ENCODE measurements at regions not wholly inside any gene's neighbourhood (a gene's known extent, or its start where the extent isn't known, plus 50 kb on each side); places are given as distances from the start of the nearest gene placed in this dataset.

- no peaks in the 10 kb centered on the region for H3K4me1 ChIP-seq (ENCODE audit: low read length)
- no peaks in the 10 kb centered on the region for H3K79me2 ChIP-seq (ENCODE audit: low read length)
- TF ChIP-seq CTCF (IDR thresholded peaks at IDR 0.05; ENCODE audit: low read depth, low read length) (no peak), EZH2phosphoT487 (IDR thresholded peaks at IDR 0.05; ENCODE audit: low read depth) (no peak)
- H3K36me3 ChIP-seq (replicated peaks; ENCODE audit: low read depth, low read length), result no peaks in the 10 kb centered on the region
- no peak overlapping the region for H3K27ac ChIP-seq (ENCODE audit: low read length)
- no peak overlapping the region for H3K9ac ChIP-seq (ENCODE audit: low read length)
- no peaks in the 10 kb centered on the region for H3K9me3 ChIP-seq (ENCODE audit: insufficient read depth, low read length)
- no peaks in the 10 kb centered on the region for H4K20me1 ChIP-seq (ENCODE audit: insufficient read depth, low read length)
- no peak overlapping the region for H2AFZ ChIP-seq (ENCODE audit: low read depth, low read length)
- H3K4me3 ChIP-seq (ENCODE audit: low read length), result no peak overlapping the region
- no peaks in the 10 kb centered on the region for H3K27me3 ChIP-seq (ENCODE audit: low read depth, low read length)
- no peak overlapping the region for H3K4me2 ChIP-seq (ENCODE audit: low read length)
These were observed 125.9 kb upstream of the ESRRG start for GRCh38 chr1:216849146-216849545.

GRCh38 chr1:216847397-216848036 lies 124.3 kb upstream of the ESRRG start:
- no peak overlapping the region for H3K4me3 ChIP-seq (ENCODE audit: low read length)
- no peak for TF ChIP-seq EZH2phosphoT487 (IDR thresholded peaks at IDR 0.05; ENCODE audit: low read depth)
- TF ChIP-seq CTCF (IDR thresholded peaks at IDR 0.05; ENCODE audit: low read depth, low read length), result no peak
- H3K4me1 ChIP-seq (ENCODE audit: low read length), result no peaks in the 10 kb centered on the region
- H3K27ac ChIP-seq (ENCODE audit: low read length), result no peak overlapping the region
- no peaks in the 10 kb centered on the region for H3K79me2 ChIP-seq (ENCODE audit: low read length)
- no peak overlapping the region for H2AFZ ChIP-seq (ENCODE audit: low read depth, low read length)
- no peak overlapping the region for H3K4me2 ChIP-seq (ENCODE audit: low read length)
- no peaks in the 10 kb centered on the region for H3K36me3 ChIP-seq (replicated peaks; ENCODE audit: low read depth, low read length)
- H3K27me3 ChIP-seq (ENCODE audit: low read depth, low read length), result no peaks in the 10 kb centered on the region
- no peak overlapping the region for H3K9ac ChIP-seq (ENCODE audit: low read length)
- H3K9me3 ChIP-seq (ENCODE audit: insufficient read depth, low read length), result no peaks in the 10 kb centered on the region
- H4K20me1 ChIP-seq (ENCODE audit: insufficient read depth, low read length), result no peaks in the 10 kb centered on the region

GRCh38 chr1:216846339-216846738 lies 123.1 kb upstream of the ESRRG start:
- no peaks in the 10 kb centered on the region for H3K27me3 ChIP-seq (ENCODE audit: low read depth, low read length)
- H3K36me3 ChIP-seq (replicated peaks; ENCODE audit: low read depth, low read length), result no peaks in the 10 kb centered on the region
- no peaks in the 10 kb centered on the region for H4K20me1 ChIP-seq (ENCODE audit: insufficient read depth, low read length)
- H2AFZ ChIP-seq (ENCODE audit: low read depth, low read length), result no peak overlapping the region
- H3K79me2 ChIP-seq (ENCODE audit: low read length), result no peaks in the 10 kb centered on the region
- H3K9me3 ChIP-seq (ENCODE audit: insufficient read depth, low read length), result no peaks in the 10 kb centered on the region
- H3K27ac ChIP-seq (ENCODE audit: low read length), result no peak overlapping the region
- H3K4me2 ChIP-seq (ENCODE audit: low read length), result no peak overlapping the region
- H3K9ac ChIP-seq (ENCODE audit: low read length), result no peak overlapping the region
- no peak overlapping the region for H3K4me3 ChIP-seq (ENCODE audit: low read length)
- TF ChIP-seq CTCF (IDR thresholded peaks at IDR 0.05; ENCODE audit: low read depth, low read length), result no peak
- TF ChIP-seq EZH2phosphoT487 (IDR thresholded peaks at IDR 0.05; ENCODE audit: low read depth), result no peak
- no peaks in the 10 kb centered on the region for H3K4me1 ChIP-seq (ENCODE audit: low read length)

- no peaks in the 10 kb centered on the region for H3K36me3 ChIP-seq (replicated peaks; ENCODE audit: low read depth, low read length)
- no peak for TF ChIP-seq EZH2phosphoT487 (IDR thresholded peaks at IDR 0.05; ENCODE audit: low read depth)
- TF ChIP-seq CTCF (IDR thresholded peaks at IDR 0.05; ENCODE audit: low read depth, low read length), result no peak
- no peak overlapping the region for H3K4me3 ChIP-seq (ENCODE audit: low read length)
- no peaks in the 10 kb centered on the region for H3K9me3 ChIP-seq (ENCODE audit: insufficient read depth, low read length)
- H3K27me3 ChIP-seq (ENCODE audit: low read depth, low read length), result no peaks in the 10 kb centered on the region
- no peak overlapping the region for H3K9ac ChIP-seq (ENCODE audit: low read length)
- no peak overlapping the region for H2AFZ ChIP-seq (ENCODE audit: low read depth, low read length)
- H3K4me1 ChIP-seq (ENCODE audit: low read length), result no peaks in the 10 kb centered on the region
- H4K20me1 ChIP-seq (ENCODE audit: insufficient read depth, low read length), result no peaks in the 10 kb centered on the region
- H3K27ac ChIP-seq (ENCODE audit: low read length), result no peak overlapping the region
- H3K4me2 ChIP-seq (ENCODE audit: low read length), result no peak overlapping the region
- H3K79me2 ChIP-seq (ENCODE audit: low read length), result no peaks in the 10 kb centered on the region
These were observed 120.2 kb upstream of the ESRRG start for GRCh38 chr1:216843409-216843808.

All from OCI-LY3 (cell line).